GDM1 (cell line): ENCODE measurements at regions not wholly inside any gene's neighbourhood (a gene's known extent, or its start where the extent isn't known, plus 50 kb on each side); places are given as distances from the start of the nearest gene placed in this dataset.
"Not testable (repeated sequence)": the region's sequence is repeated elsewhere in the genome, so short reads cannot be mapped to it uniquely, and the experiment has no call there.

Experiments used
- DNase-seq: peaks from one replicate; lab custom pipeline; 2025; lab: John Stamatoyannopoulos, UW

- DNase-seq: no peak
Measured at GRCh38 chr2:147293991-147294824, 550.6 kb upstream of the ACVR2A start.

GRCh38 chr2:147288131-147288530 is 556.7 kb upstream of the ACVR2A start:
- DNase-seq: no peak

DNA sequence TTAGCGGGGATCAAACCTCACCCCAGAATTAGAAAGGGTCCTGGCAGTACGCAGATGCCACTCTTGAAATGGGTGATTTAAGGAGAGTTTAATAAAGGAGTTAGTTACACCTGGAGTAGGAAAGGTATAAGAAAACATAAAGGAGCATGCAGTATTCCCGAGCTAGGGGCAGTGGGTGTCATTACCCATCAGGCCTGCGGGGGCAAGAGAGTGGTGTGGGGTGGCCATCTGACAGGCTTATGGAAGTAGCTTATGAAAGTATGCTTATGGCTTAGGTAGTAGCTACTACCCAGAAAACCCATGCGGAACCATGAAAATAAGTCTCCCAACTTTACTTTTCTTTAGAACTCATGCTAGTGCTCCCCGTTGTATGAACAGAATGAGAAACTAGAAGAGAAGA is 568.9 kb upstream of the ACVR2A start:
- no peak for DNase-seq

DNA sequence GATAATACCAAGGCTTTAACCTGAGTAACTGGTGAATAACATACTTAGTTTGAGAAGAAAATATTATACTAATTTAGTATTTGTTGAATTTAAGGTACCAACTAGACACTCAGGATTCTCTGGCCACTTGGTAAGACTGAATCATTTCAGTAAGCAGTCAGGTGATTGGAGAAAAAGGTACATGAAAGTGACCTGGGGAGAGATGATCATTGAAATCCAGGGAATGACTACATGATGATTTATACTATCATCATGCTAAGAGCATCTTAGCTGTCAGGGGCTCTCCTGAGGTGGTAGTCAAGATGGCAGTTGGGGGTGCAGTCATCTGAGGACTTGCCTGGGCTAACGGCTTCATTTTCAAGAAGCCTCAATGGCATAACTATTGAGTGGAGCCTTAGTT is 571.2 kb upstream of the ACVR2A start:
- DNase-seq: no peak

DNA sequence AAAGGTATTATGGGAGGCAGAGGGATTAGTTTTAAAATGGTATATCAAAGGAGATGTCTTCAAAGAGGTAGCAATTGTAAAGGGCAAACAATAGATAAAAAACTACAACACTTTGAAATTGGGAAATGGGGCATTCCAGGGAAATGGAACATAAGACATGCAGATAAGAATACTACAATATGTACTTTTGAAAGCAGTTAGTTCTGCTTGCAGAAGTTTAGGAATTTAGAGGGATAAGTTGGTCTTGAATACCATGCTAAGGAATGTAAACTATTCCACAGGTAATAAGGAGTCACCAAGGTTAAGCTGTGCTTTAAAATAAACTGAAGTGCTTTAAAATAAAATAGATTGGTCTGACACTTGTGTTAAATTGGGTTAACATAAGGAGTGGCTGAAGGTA is 571.7 kb upstream of the ACVR2A start:
- no peak for DNase-seq

- not testable (repeated sequence) for DNase-seq
Measured at GRCh38 chr2:147269581-147269980, 575.2 kb upstream of the ACVR2A start.

GRCh38 chr2:147260241-147260640 is 584.6 kb upstream of the ACVR2A start:
- DNase-seq: no peak

GRCh38 chr2:147255812-147256211 is 589.0 kb upstream of the ACVR2A start:
- DNase-seq: no peak

DNA sequence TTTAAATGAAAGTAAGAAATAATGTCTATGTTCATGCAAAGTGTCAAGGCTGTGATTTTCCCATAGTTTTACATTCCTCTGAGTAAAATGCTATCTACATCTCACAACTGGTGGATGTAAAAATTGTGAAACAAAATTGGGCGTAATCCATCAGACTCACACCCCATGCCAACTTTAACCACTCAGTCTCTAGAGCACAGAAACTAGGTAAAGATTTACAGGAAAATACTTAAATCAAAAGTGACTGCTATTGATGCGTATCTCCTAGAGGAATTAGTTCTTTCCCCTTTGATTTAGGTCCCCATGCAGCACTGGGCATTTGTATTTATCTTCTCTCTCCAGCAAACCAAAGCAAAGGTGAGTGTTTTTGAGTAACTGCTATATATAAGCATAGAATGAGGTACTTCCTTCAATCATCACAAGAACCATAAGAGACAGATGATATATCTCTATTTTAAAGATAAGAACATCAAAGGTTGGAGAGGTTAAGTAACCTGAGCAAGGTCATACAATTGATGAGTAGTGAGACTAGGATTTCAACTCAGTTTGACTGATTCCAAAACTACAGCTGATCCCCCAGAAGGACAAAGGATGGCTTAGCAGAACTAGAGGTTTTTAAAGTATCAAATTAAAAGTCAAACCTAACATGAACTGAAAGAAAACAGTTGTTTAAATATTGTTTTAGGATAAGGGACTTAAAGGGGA is 594.0 kb upstream of the ACVR2A start:
- DNase-seq: no peak

GRCh38 chr2:147247749-147248148 is 597.1 kb upstream of the ACVR2A start:
- DNase-seq: no peak

DNA sequence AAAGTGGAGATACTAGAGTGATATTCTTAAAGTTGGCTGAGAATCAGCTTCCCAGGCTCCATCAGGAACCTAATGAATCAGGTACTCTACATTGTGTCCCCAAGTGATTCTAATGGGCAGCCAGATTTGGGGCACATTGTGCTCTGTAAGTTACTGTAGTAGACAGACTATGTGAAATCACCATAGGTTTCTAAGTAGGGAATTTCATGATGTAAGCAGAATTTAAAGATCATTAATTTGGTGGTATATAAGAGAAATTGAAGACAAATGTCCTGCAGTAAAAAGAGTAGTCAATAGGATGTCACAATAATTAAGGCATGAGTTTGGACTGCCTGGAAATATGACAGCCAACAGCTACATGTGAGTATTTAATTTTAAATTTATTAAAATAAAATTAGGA is 602.4 kb upstream of the ACVR2A start:
- no peak for DNase-seq

- no peak for DNase-seq
Measured at GRCh38 chr2:147236601-147237000, 608.2 kb upstream of the ACVR2A start.

DNA sequence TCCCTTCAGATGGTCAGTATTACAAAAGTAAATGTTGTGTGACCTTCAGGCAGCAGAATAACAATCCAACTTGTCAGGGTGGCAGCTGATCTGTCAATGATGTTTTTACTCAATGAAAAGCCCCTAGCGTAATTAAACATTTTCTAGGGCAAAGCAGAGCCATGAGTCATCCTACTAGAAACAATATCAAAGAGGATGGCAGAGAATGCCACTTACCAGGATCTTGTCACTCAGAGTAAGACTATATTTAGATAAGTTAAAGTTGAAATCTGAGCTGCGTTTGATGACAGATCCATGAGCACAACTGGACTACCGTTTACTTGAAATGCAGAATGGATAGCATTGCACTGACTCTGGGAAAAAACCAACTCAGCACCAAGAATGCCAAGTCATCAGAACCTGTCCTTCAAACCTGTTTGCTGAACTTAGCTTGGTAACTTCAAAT is 612.6 kb upstream of the ACVR2A start:
- DNase-seq: no peak

DNA sequence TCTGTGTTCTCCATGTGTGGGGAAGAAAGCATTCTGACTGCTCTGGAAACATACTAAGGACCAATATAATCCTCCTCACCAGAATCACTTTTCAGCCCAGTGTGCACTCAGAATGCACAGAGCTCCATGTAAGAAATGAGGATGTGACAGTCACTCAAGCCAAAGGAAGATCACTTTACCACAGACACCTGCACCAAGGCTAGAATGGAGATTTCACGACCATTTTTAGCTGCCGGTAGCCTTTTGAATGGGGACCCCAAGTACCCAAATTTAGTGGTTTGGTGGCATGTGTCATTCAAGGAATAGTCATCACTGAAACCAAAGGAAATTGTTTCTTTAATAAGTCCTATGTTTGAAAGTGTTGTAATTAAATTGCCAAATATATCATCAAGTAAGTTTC is 613.2 kb upstream of the ACVR2A start:
- DNase-seq: no peak

- no peak for DNase-seq
Measured at GRCh38 chr2:147231081-147231480, 613.7 kb upstream of the ACVR2A start.

- DNase-seq: no peak
Measured at GRCh38 chr2:147227313-147227712, 617.5 kb upstream of the ACVR2A start.

DNA sequence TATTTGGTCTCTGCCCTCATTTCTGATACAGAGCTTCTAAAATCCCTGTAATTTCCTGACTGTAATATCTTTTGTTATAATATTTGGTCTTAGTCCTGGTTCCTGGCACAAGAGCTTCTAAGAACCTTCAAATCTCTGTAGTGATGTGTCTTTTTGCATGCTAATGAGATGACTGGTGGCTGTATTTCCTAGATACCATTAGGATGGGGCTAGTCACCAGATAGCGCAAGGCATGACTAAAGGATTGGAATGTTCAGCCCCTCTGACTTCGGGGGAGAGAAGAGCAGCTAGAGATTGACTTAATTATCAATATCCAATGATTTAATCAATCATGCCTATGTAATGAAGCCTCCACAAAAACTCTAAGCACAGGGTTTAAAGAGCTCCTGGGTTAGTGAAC is 620.8 kb upstream of the ACVR2A start:
- no peak for DNase-seq

DNA sequence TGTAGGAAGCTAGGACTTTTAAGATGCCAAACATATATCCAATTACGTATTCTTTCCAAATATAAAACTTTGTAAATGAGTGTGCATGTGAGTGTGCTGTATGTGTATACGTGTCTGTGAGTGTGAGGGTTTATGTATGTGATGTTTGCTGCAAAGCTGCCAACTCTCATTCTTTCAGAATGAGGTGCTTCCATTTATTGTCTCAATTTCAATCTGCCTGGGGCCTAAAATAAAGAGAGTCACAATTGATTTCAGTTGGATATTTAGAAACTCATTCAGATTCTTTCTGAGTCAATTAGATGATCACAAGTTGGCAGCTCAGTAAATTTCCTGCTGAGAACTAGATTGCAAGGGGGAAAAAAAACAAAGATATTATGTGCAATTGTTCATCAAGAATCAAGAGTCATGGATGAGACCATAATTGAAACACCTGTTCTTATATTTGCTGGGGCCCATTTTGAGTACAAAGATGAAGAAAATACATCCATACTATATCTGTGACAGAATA is 621.2 kb upstream of the ACVR2A start:
- no peak for DNase-seq

DNA sequence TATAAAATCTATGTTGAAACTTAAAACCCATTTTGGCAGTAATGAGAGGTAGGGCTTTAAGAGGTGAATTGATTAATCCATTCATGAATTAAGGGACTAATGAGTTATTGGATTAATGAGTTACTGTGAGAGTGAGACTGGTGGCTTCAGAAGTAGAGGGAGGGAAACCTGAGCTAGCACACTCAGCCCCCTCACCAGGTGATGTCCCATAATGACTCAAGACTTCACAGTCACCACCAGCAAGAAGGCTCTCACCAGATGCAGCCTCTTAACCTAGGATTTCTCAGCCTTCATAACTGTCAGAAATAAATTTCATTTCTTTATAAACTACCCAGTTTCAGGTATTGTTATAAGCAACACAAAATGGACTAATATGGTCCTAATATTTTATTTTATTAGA is 621.7 kb upstream of the ACVR2A start:
- DNase-seq: no peak

GRCh38 chr2:147222506-147222905 is 622.3 kb upstream of the ACVR2A start:
- no peak for DNase-seq

- DNase-seq: no peak
Measured at GRCh38 chr2:147214914-147215313, 629.9 kb upstream of the ACVR2A start.

GRCh38 chr2:147211484-147211883 is 633.3 kb upstream of the ACVR2A start:
- no peak for DNase-seq

DNA sequence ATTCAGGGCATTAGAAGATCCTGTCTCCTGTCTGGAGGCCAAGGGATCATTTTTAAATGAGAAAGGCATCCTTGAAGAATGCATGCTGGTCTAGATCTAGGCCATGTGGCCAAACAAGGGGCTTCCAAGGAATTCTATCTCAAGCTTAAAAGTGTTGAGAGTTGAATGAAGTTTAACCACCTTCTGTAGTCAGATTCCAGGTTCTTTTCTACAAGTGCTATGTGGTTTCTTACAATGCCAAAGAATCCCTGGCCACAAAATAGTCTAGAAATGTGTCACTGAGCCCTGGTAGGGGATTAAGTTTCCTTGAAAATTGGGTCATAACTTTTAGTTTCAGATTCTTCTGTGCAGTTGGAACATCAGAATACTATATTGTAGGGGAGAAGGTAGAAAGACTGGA is 640.7 kb upstream of the ACVR2A start:
- DNase-seq: no peak
